NCI-H345 treated with DMSO at 0.1 percent for 48 hours (cell line): ENCODE measurements at regions not wholly inside any gene's neighbourhood (a gene's known extent, or its start where the extent isn't known, plus 50 kb on each side); places are given as distances from the start of the nearest gene placed in this dataset.
"Not testable (repeated sequence)": the region's sequence is repeated elsewhere in the genome, so short reads cannot be mapped to it uniquely, and the experiment has no call there.

Experiments
- DNase-seq: peaks from one replicate; lab custom pipeline; 2025; ENCODE audit not compliant: unreplicated experiment; lab: John Stamatoyannopoulos, UW

- DNase-seq: no peak
Measured at GRCh38 chr16:64375391-64375980, 746.4 kb downstream of the CDH11 start.

- DNase-seq: no peak
Measured at GRCh38 chr16:64370112-64370511, 751.8 kb downstream of the CDH11 start.

- DNase-seq: no peak
Measured at GRCh38 chr16:64365448-64365931, 756.4 kb downstream of the CDH11 start.

DNA sequence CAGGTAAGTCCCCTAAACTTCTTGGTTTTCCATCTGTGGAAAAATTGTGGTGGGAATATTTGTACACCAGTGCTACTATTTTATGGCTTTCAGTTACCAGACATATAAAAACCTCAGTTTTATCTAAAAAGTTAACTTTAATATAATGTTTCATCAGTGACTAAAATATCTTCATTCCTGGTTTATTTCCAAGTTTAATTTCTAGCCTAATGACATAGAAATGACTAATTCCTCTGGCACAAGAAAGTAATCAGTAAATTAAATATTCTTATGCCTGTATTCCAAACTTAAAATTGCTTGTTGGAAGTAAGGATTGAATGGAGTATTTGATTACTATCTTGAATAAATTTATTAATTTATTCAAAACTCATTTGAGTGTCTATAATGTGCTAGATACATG is 757.0 kb downstream of the CDH11 start:
- no peak for DNase-seq

- no peak for DNase-seq
Measured at GRCh38 chr16:64364416-64364815, 757.4 kb downstream of the CDH11 start.

DNA sequence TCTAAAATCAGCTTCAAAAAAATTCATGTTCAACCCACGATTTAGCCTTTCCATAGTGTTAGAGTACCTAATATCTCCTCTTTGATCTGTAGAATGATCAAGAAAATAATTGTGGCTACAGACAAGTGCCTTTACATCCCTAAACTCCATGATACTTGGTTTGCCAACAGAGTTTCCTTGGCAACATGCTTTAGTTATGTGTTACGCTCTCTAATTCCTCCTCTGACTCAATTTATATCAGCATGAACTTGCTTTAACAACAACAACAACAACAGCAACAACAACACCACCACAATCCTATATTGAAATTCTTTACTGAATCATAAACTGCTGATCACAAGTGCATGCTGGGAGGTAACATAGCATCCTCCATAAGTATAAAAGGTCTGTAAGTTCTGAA is 757.8 kb downstream of the CDH11 start:
- no peak for DNase-seq

DNA sequence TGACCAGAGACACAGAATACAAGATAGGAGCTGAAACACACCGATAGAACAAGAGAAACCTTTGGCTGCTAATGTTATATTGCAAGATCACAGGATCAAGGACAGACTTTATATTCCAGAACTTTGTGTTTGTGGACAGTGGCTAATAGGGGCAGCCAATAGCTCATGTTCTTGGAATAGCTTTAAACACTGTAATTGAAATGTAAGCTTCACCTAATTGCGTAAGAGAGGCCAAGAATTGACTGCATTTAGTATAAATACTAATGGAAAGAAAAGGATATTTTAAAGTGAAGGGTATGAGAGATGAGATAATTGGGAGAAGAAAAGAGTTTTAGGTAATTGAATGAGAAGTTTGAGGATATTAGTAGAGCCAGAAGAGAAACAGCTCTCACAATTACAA is 758.8 kb downstream of the CDH11 start:
- no peak for DNase-seq

GRCh38 chr16:64362193-64362592 is 759.7 kb downstream of the CDH11 start:
- no peak for DNase-seq

GRCh38 chr16:64361753-64362152 is 760.1 kb downstream of the CDH11 start:
- DNase-seq: no peak

DNA sequence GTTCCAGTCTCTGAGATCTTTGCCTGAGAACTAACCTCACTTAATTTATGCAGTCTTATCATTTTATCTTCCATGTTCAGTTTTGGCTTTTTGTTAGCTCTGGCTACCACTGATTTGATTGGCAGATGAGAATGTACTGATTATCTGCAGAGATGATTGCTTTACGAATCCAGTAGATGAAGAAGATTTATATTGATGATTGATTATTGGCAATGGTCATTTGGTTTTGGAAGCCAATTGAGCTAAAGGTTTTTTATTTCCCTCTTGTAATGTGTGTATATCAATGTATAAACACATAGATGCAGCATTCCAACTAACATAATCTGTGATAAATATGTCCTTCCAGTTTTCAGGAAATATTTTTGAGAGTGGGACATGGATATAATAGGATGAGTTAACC is 763.6 kb downstream of the CDH11 start:
- DNase-seq: no peak

- DNase-seq: no peak
Measured at GRCh38 chr16:64356267-64356666, 765.6 kb downstream of the CDH11 start.

DNA sequence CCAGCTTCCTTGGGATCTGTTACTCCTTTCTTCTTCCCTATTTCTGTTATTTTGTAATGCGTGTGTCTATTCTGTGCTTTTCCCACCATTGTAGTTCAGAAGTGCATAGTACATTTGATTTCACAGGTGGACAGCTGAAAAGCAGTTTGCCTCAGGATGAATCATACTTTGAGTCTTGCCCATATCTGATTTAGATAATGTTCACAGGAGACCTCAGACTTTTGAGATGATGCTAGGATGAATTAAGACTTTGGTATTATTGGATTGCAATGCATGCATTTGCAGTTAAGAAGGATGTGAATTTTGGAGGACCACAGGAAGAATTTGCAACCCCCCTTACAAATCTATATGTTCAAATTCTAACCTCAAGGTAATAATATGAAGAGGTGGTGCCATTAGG is 769.6 kb downstream of the CDH11 start:
- no peak for DNase-seq

DNA sequence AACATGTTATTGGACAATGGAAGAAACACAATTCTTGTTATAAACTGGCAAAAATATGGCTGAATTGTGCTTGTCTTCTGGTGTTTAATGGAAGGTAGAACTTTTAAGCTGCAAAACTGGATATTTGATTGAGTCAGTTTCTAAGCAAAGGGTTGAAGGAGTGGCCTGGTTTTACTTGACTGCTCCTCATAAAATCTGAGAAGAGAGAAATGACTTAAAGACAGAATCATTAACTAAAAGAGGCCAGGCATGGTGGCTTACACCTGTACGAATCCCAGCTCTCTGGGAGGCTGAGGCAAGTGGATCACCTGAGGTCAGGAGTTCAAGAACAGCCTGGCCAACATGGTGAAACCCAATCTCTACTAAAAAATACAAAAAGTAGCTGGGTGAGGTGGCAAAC is 770.7 kb downstream of the CDH11 start:
- no peak for DNase-seq

DNA sequence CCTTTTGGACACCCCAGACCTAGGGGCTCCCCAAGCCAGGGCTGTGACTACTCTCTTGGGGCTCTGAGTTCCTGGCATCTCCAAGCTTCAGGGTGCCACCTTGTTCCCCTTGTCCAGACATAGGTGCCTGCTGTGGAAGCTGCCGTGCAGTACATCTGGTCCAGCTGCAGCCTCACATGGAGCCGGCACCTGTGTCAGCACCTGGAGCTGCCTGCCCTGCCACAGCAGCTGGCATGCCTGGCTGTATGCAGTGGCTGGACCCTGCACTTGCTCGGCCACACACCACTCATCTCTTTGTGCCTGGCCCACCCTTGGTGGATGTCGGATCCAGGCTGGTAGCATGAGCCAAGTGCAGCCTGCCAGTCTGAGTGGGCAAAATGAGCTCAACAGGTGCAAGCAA is 775.8 kb downstream of the CDH11 start:
- DNase-seq: no peak

GRCh38 chr16:64345142-64345541 is 776.7 kb downstream of the CDH11 start:
- DNase-seq: no peak

DNA sequence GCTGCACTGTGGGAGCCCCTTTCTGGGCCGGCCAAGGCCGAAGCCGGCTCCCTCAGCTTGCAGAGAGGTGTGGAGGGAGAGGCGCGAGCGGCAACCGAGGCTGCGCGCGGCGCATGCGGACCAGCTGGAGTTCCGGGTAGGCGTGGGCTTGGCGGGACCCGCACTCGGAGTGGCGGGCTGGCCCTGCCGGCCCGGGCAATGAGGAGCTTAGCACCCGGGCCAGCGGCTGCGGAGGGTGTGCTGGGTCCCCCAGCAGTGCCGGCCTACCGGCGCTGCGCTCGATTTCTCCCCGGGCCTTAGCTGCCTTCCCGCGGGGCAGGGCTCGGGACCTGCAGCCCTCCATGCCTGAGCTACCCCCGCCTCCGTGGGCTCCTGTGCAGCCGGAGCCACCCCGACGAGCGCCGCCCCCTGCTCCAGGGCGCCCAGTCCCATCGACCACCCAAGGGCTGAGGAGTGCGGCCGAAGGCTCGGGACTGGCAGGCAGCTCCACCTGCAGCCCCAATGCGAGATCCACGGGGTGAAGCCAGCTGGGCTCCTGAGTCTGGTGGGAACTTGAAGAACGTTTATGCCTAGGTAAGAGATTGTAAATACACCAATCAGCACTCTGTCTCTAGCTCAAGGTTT is 777.9 kb downstream of the CDH11 start:
- not testable (repeated sequence) for DNase-seq

GRCh38 chr16:64343061-64343819 is 778.6 kb downstream of the CDH11 start:
- DNase-seq: no peak

GRCh38 chr16:64341336-64341735 is 780.5 kb downstream of the CDH11 start:
- not testable (repeated sequence) for DNase-seq

- DNase-seq: no peak
Measured at GRCh38 chr16:64339052-64339770, 782.7 kb downstream of the CDH11 start.

- DNase-seq: no peak
Measured at GRCh38 chr16:64321881-64322280, 800.0 kb downstream of the CDH11 start.

DNA sequence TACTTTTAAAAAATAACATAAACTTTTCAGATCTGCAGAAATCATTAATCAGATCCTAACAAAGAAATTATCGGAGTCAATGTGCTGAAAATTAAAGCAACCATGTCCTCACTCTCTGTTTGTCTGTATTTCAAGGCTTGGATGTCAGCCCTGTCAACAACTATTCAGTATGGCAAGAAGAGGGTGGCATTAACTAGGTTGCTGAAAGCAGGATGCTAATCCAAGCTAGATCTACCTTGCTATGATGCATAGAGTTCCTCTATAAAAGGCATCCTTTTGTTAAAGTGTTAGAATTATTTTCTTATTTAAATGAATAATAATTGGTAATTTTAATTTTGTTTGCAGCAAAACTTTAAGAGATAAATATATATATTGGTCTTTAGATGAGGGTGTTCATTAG is 800.8 kb downstream of the CDH11 start:
- DNase-seq: no peak

DNA sequence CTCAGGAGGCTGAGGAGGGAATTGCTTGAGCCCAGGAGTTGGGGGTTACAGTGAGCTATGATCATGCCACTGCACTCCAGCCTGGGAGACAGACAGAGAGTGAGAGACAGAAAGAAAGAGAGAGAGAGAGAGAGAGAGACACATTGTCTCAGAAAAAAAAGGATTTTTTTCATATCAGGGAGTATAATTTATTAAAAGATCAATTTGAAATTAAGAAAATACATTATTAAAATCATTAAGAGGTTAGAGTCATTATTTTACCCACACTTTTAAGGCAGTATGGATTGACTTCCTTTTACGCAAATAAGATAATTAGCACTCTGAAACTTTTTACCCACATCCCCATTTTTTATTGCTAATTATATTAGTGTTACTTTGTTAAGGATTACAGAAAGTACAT is 804.3 kb downstream of the CDH11 start:
- DNase-seq: no peak
